Activated T-helper 2 cell treated with anti-CD3 and anti-CD28 coated beads, Interferon-gamma antibody, Interleukin-2, Interleukin-4, amounts not matched to agents 10 μg/mL and 5 μg/mL and 100 μg/mL, durations not matched to agents 14 hours and 24 hours and 36 hours (primary cell): ENCODE measurements at regions not wholly inside any gene's neighbourhood (a gene's known extent, or its start where the extent isn't known, plus 50 kb on each side); places are given as distances from the start of the nearest gene placed in this dataset.

Experiments used
- DNase-seq: peaks from one replicate; pipeline ENCODE4 v3.0.0; 2021; ENCODE audit warnings: low spot score
- H3K27ac Mint-ChIP-seq: one replicate; pipeline ENCODE4 v1.8.0; 2021; ENCODE audit warnings: mixed read lengths
- H3K27me3 Mint-ChIP-seq: one replicate; pipeline ENCODE4 v1.8.0; 2021; ENCODE audit warnings: low read depth, mixed read lengths
- H3K36me3 Mint-ChIP-seq: one replicate; pipeline ENCODE4 v1.8.0; 2021; ENCODE audit warnings: low read depth, mixed read lengths
- H3K4me1 Mint-ChIP-seq: one replicate; pipeline ENCODE4 v1.8.0; 2021; ENCODE audit warnings: low read depth, mixed read lengths
- H3K4me3 Mint-ChIP-seq: one replicate; pipeline ENCODE4 v1.8.0; 2021; ENCODE audit warnings: low read depth, mild to moderate bottlenecking, moderate library complexity, mixed read lengths
- H3K9me3 Mint-ChIP-seq: one replicate; pipeline ENCODE4 v1.8.0; 2021; ENCODE audit warnings: mixed read lengths
- intact Hi-C: fragments of 100-400 bp; cut with micrococcal nuclease; formaldehyde crosslinking; loops from one replicate; pipeline ENCODE4 v1.15.1; 2023

- H3K27me3 Mint-ChIP-seq, result no peaks in the 10 kb centered on the region
- no peak overlapping the region for H3K27ac Mint-ChIP-seq
- H3K4me1 Mint-ChIP-seq, result no peaks in the 10 kb centered on the region
- H3K9me3 Mint-ChIP-seq, result peaks cover 10% of the 10 kb centered on the region
- no peak for DNase-seq
- no peak overlapping the region for H3K4me3 Mint-ChIP-seq
- H3K36me3 Mint-ChIP-seq, result no peaks in the 10 kb centered on the region
- intact Hi-C loops, result no loop called here
Measured at GRCh38 chr14:85420707-85421106, 109.2 kb upstream of the FLRT2 start.

- Mint-ChIP-seq H3K4me1 (no peaks in the 10 kb centered on the region), H3K27ac (no peak overlapping the region), H3K27me3 (no peaks in the 10 kb centered on the region), H3K36me3 (no peaks in the 10 kb centered on the region), H3K9me3 (peaks cover 10% of the 10 kb centered on the region), H3K4me3 (no peak overlapping the region)
- DNase-seq, result no peak
- intact Hi-C loops, result no loop called here
Measured at GRCh38 chr14:85421186-85421877, 108.6 kb upstream of the FLRT2 start.

- Mint-ChIP-seq H3K4me3 (no peak overlapping the region), H3K27me3 (no peaks in the 10 kb centered on the region), H3K36me3 (no peaks in the 10 kb centered on the region), H3K27ac (no peak overlapping the region), H3K9me3 (peaks cover 10% of the 10 kb centered on the region), H3K4me1 (no peaks in the 10 kb centered on the region)
- no peak for DNase-seq
- intact Hi-C loops, result no loop called here
Measured at GRCh38 chr14:85423889-85424288, 106.1 kb upstream of the FLRT2 start.

GRCh38 chr14:85425507-85425906, 104.4 kb upstream of the FLRT2 start:
- H3K36me3 Mint-ChIP-seq, result no peaks in the 10 kb centered on the region
- peaks cover 13% of the 10 kb centered on the region for H3K9me3 Mint-ChIP-seq

GRCh38 chr14:85426068-85426935, 103.6 kb upstream of the FLRT2 start:
- Mint-ChIP-seq H3K36me3 (no peaks in the 10 kb centered on the region), H3K9me3 (peaks cover 12% of the 10 kb centered on the region), H3K4me3 (no peak overlapping the region), H3K4me1 (no peaks in the 10 kb centered on the region), H3K27me3 (no peaks in the 10 kb centered on the region), H3K27ac (no peak overlapping the region)
- intact Hi-C loops, result no loop called here
- DNase-seq, result no peak

More at GRCh38 chr14:85425507-85425906, 104.4 kb upstream of the FLRT2 start:
- Mint-ChIP-seq H3K4me3 (no peak overlapping the region), H3K4me1 (no peaks in the 10 kb centered on the region), H3K27me3 (no peaks in the 10 kb centered on the region), H3K27ac (no peak overlapping the region)
- intact Hi-C loops, result no loop called here
- DNase-seq, result no peak

GRCh38 chr14:85428926-85429325, 101.0 kb upstream of the FLRT2 start:
- Mint-ChIP-seq H3K4me1 (no peaks in the 10 kb centered on the region), H3K36me3 (no peaks in the 10 kb centered on the region), H3K9me3 (peaks cover 12% of the 10 kb centered on the region), H3K27me3 (no peaks in the 10 kb centered on the region), H3K27ac (no peak overlapping the region), H3K4me3 (no peak overlapping the region)
- DNase-seq, result no peak
- intact Hi-C loops, result no loop called here

GRCh38 chr14:85437148-85437547, 92.8 kb upstream of the FLRT2 start:
- Mint-ChIP-seq H3K27ac (no peak overlapping the region), H3K36me3 (no peaks in the 10 kb centered on the region), H3K27me3 (no peaks in the 10 kb centered on the region), H3K4me3 (no peak overlapping the region), H3K4me1 (no peaks in the 10 kb centered on the region), H3K9me3 (peaks cover 8% of the 10 kb centered on the region)
- intact Hi-C loops, result no loop called here
- no peak for DNase-seq

GRCh38 chr14:85438001-85438400, 91.9 kb upstream of the FLRT2 start:
- H3K27ac Mint-ChIP-seq, result no peak overlapping the region
- DNase-seq, result no peak
- no peaks in the 10 kb centered on the region for H3K27me3 Mint-ChIP-seq
- intact Hi-C loops, result no loop called here
- peaks cover 8% of the 10 kb centered on the region for H3K9me3 Mint-ChIP-seq
- no peaks in the 10 kb centered on the region for H3K4me1 Mint-ChIP-seq
- H3K4me3 Mint-ChIP-seq, result no peak overlapping the region
- no peaks in the 10 kb centered on the region for H3K36me3 Mint-ChIP-seq

GRCh38 chr14:85438481-85438942, 91.4 kb upstream of the FLRT2 start:
- H3K4me1 Mint-ChIP-seq, result no peaks in the 10 kb centered on the region
- H3K36me3 Mint-ChIP-seq, result no peaks in the 10 kb centered on the region
- no peak overlapping the region for H3K4me3 Mint-ChIP-seq
- no peak overlapping the region for H3K27ac Mint-ChIP-seq
- intact Hi-C loops, result no loop called here
- peaks cover 8% of the 10 kb centered on the region for H3K9me3 Mint-ChIP-seq
- no peaks in the 10 kb centered on the region for H3K27me3 Mint-ChIP-seq
- DNase-seq, result no peak

GRCh38 chr14:85439696-85440328, 90.1 kb upstream of the FLRT2 start:
- intact Hi-C loops, result no loop called here
- H3K27me3 Mint-ChIP-seq, result no peaks in the 10 kb centered on the region
- no peak for DNase-seq

GRCh38 chr14:85441909-85442643, 87.9 kb upstream of the FLRT2 start:
- H3K36me3 Mint-ChIP-seq, result no peaks in the 10 kb centered on the region
- H3K27ac Mint-ChIP-seq, result no peak overlapping the region
- H3K9me3 Mint-ChIP-seq, result peaks cover 12% of the 10 kb centered on the region
- intact Hi-C loops, result no loop called here
- no peak overlapping the region for H3K4me3 Mint-ChIP-seq
- DNase-seq, result no peak
- no peaks in the 10 kb centered on the region for H3K4me1 Mint-ChIP-seq
- no peaks in the 10 kb centered on the region for H3K27me3 Mint-ChIP-seq

More at GRCh38 chr14:85439696-85440328, 90.1 kb upstream of the FLRT2 start:
- no peak overlapping the region for H3K4me3 Mint-ChIP-seq
- no peak overlapping the region for H3K27ac Mint-ChIP-seq
- peaks cover 10% of the 10 kb centered on the region for H3K9me3 Mint-ChIP-seq
- no peaks in the 10 kb centered on the region for H3K36me3 Mint-ChIP-seq
- H3K4me1 Mint-ChIP-seq, result no peaks in the 10 kb centered on the region

- DNase-seq, result no peak
- Mint-ChIP-seq H3K4me1 (no peaks in the 10 kb centered on the region), H3K9me3 (peaks cover 11% of the 10 kb centered on the region), H3K36me3 (no peaks in the 10 kb centered on the region), H3K27me3 (no peaks in the 10 kb centered on the region), H3K27ac (no peak overlapping the region), H3K4me3 (no peak overlapping the region)
- intact Hi-C loops, result no loop called here
Measured at GRCh38 chr14:85442996-85443395, 86.9 kb upstream of the FLRT2 start.
